AG09309 (cell line): ENCODE measurements at regions not wholly inside any gene's neighbourhood (a gene's known extent, or its start where the extent isn't known, plus 50 kb on each side); places are given as distances from the start of the nearest gene placed in this dataset.

ENCODE experiments used
- DNase-seq: peaks from one replicate; pipeline ENCODE4 v3.0.0-alpha.2; 2010; ENCODE audit warnings: low read depth
- H3K4me3 ChIP-seq: 2 replicates; pipeline ENCODE4 v1.5.1; 2011; ENCODE audit warnings: mild to moderate bottlenecking, low read depth, low read length, moderate library complexity; ENCODE audit not compliant: control insufficient read depth
- CTCF ChIP-seq: IDR thresholded peaks from 2 replicates; pipeline ENCODE4 v1.5.1; 2011; ENCODE audit warnings: mild to moderate bottlenecking, low read depth, low read length, inconsistent platforms; ENCODE audit not compliant: insufficient read depth, control insufficient read depth; ENCODE audit errors: missing control alignments

GRCh38 chr20:63080811-63081210 lies 74.0 kb upstream of the BHLHE23 start:
- DNase-seq = no peak
- no peak overlapping the region for H3K4me3 ChIP-seq
- TF ChIP-seq CTCF = no peak

GRCh38 chr20:63080411-63080810 lies 73.6 kb upstream of the BHLHE23 start:
- no peak for TF ChIP-seq CTCF
- no peak overlapping the region for H3K4me3 ChIP-seq
- no peak for DNase-seq

- no peak for DNase-seq
Observed at GRCh38 chr20:63079971-63080370, 73.2 kb upstream of the BHLHE23 start.

GRCh38 chr20:63077705-63078104 lies 70.9 kb upstream of the BHLHE23 start:
- TF ChIP-seq CTCF = no peak
- H3K4me3 ChIP-seq = no peak overlapping the region
- DNase-seq = no peak

More at GRCh38 chr20:63079971-63080370, 73.2 kb upstream of the BHLHE23 start:
- no peak for TF ChIP-seq CTCF
- H3K4me3 ChIP-seq = no peak overlapping the region

- no peak overlapping the region for H3K4me3 ChIP-seq
- TF ChIP-seq CTCF = no peak
- DNase-seq = no peak
Observed at GRCh38 chr20:63076421-63076820, 69.7 kb upstream of the BHLHE23 start.

GRCh38 chr20:63074631-63075030 lies 67.9 kb upstream of the BHLHE23 start:
- H3K4me3 ChIP-seq = no peak overlapping the region
- DNase-seq = no peak
- TF ChIP-seq CTCF = no peak

- DNase-seq = no peak
- TF ChIP-seq CTCF = no peak
- no peak overlapping the region for H3K4me3 ChIP-seq
Observed at GRCh38 chr20:63074182-63074581, 67.4 kb upstream of the BHLHE23 start.
